ENCODE measurements at regions not wholly inside any gene's neighbourhood (a gene's known extent, or its start where the extent isn't known, plus 50 kb on each side); places are given as distances from the start of the nearest gene placed in this dataset.
A peak's percentile ranks its signal among the peaks of the same experiment; 100 is the strongest.

DNA sequence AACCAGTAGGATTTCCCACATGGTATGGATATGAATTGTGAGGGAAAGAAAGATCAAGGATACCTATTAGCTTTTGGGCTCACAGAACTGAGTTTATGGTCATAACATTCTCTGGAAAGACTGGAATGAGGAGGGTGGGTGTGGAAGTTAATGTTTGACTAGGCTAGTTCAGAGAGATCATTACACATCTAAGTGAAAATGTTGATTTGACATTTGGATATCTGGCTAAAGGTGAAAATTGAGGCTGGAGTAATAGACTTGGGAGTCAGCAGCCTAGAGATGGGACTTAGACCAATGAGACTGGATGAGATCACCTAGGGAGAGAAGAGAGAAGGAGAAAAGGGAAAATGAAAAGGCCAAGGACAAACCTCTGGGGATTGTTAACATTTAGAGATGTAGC, 437.3 kb downstream of the CCSER2 start:
- FAIRE-seq: no peak
- DNase-seq (ENCODE audit: insufficient read length): no peak
- no peak for TF ChIP-seq TAF1 (IDR thresholded peaks at IDR 0.05; ENCODE audit: borderline replicate concordance, low read depth, low read length)
- no peak for TF ChIP-seq POLR2A (IDR thresholded peaks at IDR 0.05; ENCODE audit: low read depth, low read length)
- no peak for TF ChIP-seq POLR2AphosphoS5 (IDR thresholded peaks at IDR 0.05; ENCODE audit: low read depth, low read length)

DNA sequence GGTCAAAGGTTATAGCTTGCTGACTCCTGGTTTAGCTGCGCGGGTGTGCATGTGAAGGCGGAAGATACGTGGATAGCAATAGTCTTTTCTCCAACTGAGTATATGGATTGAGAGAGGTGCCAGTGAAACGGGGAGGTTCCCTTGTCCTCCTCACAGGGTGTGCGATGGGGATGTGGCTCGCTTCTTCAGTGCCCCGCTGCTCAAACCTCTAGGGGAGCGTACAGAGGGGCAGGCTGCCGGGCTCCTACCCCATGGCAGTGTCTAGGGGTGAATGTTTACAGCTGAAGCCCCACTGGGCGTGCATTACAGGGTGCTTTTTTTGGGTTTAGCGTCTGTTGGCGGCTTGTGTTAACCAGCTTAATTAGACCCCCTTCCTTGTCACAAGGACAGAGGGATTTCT, 438.5 kb downstream of the CCSER2 start:
- no peak for FAIRE-seq
- TF ChIP-seq POLR2A (IDR thresholded peaks at IDR 0.05; ENCODE audit: low read depth, low read length) (no peak), TAF1 (IDR thresholded peaks at IDR 0.05; ENCODE audit: borderline replicate concordance, low read depth, low read length) (no peak), POLR2AphosphoS5 (IDR thresholded peaks at IDR 0.05; ENCODE audit: low read depth, low read length) (no peak)
- no peak for DNase-seq (ENCODE audit: insufficient read length)

DNA sequence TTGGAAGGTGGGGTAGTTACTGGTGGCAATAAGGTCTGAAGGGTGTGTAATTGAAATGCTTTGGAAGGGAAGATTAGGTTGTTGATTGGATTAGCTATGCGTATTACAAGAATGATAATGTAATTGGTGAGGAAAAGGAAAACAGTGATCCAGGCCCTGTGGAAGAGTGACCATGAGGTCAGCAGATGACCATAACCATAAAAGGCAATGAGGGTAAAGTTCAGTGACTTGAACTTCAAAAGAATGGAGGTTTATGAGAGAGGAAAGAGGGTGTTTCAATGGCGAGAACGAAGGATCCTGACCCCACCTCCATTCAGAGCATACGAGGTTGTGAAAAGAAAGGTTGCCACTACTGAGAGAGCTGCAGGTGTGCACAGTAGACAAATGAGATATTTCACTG, 439.7 kb downstream of the CCSER2 start:
- TF ChIP-seq POLR2A (IDR thresholded peaks at IDR 0.05; ENCODE audit: low read depth, low read length) (no peak), TAF1 (IDR thresholded peaks at IDR 0.05; ENCODE audit: borderline replicate concordance, low read depth, low read length) (no peak), POLR2AphosphoS5 (IDR thresholded peaks at IDR 0.05; ENCODE audit: low read depth, low read length) (no peak)
- DNase-seq (ENCODE audit: insufficient read length): no peak
- FAIRE-seq: no peak

DNA sequence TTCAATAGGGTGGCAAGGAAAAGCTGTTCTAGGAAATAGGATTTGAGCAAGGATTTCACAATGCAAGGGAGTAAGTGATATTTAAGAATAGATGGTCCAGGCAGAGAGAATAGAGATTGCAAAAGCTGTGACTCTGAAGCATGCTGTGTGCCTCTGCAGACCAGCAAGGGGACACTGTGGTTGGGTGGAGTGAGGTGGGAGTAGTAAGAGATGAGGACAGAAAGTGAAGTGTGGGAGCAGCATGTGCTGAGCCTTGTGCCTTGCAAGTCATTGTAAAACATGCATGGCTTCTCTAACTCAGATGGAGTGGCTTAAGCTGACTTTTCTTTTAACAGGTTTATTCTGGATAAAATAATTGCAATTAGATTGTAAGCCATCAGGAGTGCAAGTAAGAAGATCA, 442.4 kb downstream of the CCSER2 start:
- TF ChIP-seq POLR2A (IDR thresholded peaks at IDR 0.05; ENCODE audit: low read depth, low read length) (no peak), POLR2AphosphoS5 (IDR thresholded peaks at IDR 0.05; ENCODE audit: low read depth, low read length) (no peak), TAF1 (IDR thresholded peaks at IDR 0.05; ENCODE audit: borderline replicate concordance, low read depth, low read length) (no peak)
- no peak for DNase-seq (ENCODE audit: insufficient read length)
- no peak for FAIRE-seq

DNA sequence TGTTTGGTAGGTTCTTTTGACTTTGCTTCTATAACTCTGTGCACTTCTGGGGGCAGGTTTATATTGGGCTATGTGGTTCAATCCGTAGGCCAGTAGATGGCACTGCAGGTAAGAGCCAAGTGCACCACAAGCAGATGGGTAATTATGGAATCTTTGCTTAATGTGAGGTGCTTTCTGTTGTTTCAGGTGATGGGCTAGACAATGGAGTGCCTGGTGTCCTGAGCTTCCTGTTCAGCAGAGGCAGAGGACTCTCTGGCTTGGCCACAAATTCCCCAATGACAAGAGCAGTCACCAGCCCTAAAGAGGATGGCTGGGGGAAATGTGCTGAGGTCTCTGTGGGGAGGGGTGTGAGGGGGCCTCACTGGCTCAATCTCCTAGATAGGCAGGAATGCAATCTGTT, 455.0 kb downstream of the CCSER2 start:
- TF ChIP-seq POLR2A (IDR thresholded peaks at IDR 0.05; ENCODE audit: low read depth, low read length): no peak
- no peak for TF ChIP-seq TAF1 (IDR thresholded peaks at IDR 0.05; ENCODE audit: borderline replicate concordance, low read depth, low read length)
- no peak for TF ChIP-seq POLR2AphosphoS5 (IDR thresholded peaks at IDR 0.05; ENCODE audit: low read depth, low read length)
- peak; percentile 93 for FAIRE-seq
- no peak for DNase-seq (ENCODE audit: insufficient read length)

DNA sequence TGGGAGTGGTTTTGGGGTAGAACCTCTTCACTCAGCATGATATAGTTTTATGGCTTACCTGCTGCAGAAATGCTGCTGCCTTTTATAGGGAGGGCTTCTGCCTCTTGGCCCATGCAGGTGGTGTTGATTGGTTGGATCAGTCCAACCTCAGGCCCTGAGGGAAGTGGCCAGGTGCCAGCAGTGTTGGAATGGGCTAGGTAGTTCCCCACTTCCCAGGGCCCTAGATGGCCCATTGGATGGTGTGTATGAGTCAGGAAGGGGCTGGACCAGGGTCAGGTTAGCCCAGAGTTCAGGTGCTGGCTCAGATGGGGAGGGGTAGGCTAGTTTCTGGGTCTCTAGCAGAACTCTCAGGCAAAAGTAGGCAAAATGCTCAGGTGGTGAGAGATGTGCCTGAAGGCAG, 455.5 kb downstream of the CCSER2 start:
- no peak for DNase-seq (ENCODE audit: insufficient read length)
- TF ChIP-seq POLR2A (IDR thresholded peaks at IDR 0.05; ENCODE audit: low read depth, low read length) (no peak), POLR2AphosphoS5 (IDR thresholded peaks at IDR 0.05; ENCODE audit: low read depth, low read length) (no peak), TAF1 (IDR thresholded peaks at IDR 0.05; ENCODE audit: borderline replicate concordance, low read depth, low read length) (no peak)
- no peak for FAIRE-seq

DNA sequence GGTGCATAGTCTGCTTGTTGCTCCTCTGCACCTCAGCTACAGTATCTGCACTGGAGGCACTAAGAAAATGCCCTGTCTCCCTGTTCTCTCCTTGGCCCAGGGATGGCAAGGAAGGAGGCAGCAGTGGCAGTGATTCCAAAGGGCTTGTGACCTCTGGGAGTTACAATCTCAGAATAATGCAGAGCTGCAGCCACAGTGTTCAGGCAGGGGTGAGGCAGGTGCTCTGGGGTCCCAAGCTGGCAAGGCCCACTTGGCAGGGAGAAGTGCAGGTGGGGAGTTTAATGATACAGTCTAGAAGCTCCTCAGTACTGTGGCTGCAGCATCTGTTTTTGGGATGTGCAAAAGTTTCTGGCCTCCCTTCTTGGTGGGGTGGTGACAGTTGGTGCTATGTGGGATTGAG, 456.4 kb downstream of the CCSER2 start:
- DNase-seq (ENCODE audit: insufficient read length) (no peak), FAIRE-seq (no peak)
- TF ChIP-seq POLR2A (IDR thresholded peaks at IDR 0.05; ENCODE audit: low read depth, low read length) (no peak), TAF1 (IDR thresholded peaks at IDR 0.05; ENCODE audit: borderline replicate concordance, low read depth, low read length) (no peak), POLR2AphosphoS5 (IDR thresholded peaks at IDR 0.05; ENCODE audit: low read depth, low read length) (no peak)

DNA sequence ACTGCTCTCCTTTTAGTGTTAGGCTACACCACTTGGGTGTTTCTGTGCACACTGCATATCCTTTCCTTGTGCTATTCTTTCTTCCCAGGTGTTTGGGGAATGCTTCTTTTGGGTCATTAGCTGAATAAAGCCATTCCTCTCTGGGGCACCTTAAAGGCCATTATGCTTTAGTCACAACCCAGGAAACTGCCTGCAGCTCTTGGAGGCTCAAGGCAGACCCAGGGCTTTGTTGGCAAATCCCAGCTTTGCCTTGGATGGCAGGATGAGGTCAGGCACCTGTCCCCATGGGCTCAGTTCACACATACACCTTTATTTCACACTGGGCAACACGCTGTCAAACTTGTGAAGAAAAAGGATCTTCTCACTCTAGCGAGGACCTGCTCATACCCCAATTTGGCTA, 460.6 kb downstream of the CCSER2 start:
- TF ChIP-seq TAF1 (IDR thresholded peaks at IDR 0.05; ENCODE audit: borderline replicate concordance, low read depth, low read length) (no peak), POLR2A (IDR thresholded peaks at IDR 0.05; ENCODE audit: low read depth, low read length) (no peak), POLR2AphosphoS5 (IDR thresholded peaks at IDR 0.05; ENCODE audit: low read depth, low read length) (no peak)
- FAIRE-seq (no peak), DNase-seq (ENCODE audit: insufficient read length) (no peak)

DNA sequence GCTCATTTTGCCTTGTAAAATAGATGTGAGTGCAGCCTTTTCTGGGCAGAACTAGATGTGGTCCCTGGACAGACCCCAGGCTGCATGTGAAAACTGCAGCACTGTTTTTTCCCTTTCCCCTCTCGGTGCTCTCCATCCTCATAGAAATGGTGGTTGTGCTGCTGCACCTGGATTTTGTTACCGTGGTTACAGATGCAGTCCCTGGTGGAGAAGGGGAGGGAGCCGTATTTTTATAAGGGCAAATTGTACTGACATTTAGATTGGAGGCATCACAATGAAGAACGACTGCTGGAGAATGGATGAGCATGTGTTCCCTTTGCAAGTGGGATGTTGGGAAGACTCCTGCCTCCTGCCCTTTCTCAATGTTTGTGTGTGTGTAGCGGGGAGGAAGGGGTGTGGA, 469.9 kb downstream of the CCSER2 start:
- TF ChIP-seq TAF1 (IDR thresholded peaks at IDR 0.05; ENCODE audit: borderline replicate concordance, low read depth, low read length) (no peak), POLR2A (IDR thresholded peaks at IDR 0.05; ENCODE audit: low read depth, low read length) (no peak), POLR2AphosphoS5 (IDR thresholded peaks at IDR 0.05; ENCODE audit: low read depth, low read length) (no peak)
- FAIRE-seq (no peak), DNase-seq (ENCODE audit: insufficient read length) (no peak)

DNA sequence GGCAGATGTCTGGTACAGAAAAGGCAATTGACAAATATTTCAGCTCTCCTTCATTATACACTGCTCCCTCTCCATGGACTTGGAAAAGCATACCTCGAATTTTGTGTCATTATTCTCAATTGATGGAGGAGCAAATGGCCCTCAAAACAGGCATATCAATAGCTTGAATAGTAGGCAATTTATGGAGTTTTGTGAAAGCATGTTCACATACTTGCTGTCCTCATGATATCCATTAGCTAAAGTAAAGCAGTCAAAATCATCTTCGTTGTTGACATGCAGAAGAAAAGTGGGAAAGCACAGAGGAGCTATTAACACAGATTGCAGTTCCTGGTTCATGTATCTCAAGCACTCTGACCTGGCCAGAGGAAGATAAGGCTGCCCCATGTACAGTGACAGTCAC, 472.8 kb downstream of the CCSER2 start:
- TF ChIP-seq POLR2A (IDR thresholded peaks at IDR 0.05; ENCODE audit: low read depth, low read length) (no peak), TAF1 (IDR thresholded peaks at IDR 0.05; ENCODE audit: borderline replicate concordance, low read depth, low read length) (no peak), POLR2AphosphoS5 (IDR thresholded peaks at IDR 0.05; ENCODE audit: low read depth, low read length) (no peak)
- DNase-seq (ENCODE audit: insufficient read length) (no peak), FAIRE-seq (no peak)

DNA sequence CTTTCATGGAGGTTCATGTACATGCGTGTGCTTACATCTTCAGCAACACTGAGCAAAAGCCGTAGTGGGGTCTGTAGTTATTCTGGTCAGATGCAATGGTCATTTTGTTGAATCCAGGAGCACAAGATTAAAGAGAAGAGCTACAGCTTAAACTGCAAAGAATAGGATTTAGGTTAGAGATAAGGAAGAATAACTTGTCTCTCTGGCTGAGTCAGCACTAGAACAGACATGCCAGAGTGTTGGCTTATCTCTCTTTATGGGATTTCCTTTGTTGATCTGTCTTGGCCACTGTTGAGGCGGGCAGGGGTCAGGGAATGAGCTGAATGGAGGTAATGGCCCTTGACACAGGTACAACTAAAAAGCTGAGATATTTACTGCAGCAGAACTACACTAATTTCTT, 473.5 kb downstream of the CCSER2 start:
- FAIRE-seq (no peak), DNase-seq (ENCODE audit: insufficient read length) (no peak)
- TF ChIP-seq TAF1 (IDR thresholded peaks at IDR 0.05; ENCODE audit: borderline replicate concordance, low read depth, low read length) (no peak), POLR2AphosphoS5 (IDR thresholded peaks at IDR 0.05; ENCODE audit: low read depth, low read length) (no peak), POLR2A (IDR thresholded peaks at IDR 0.05; ENCODE audit: low read depth, low read length) (no peak)

DNA sequence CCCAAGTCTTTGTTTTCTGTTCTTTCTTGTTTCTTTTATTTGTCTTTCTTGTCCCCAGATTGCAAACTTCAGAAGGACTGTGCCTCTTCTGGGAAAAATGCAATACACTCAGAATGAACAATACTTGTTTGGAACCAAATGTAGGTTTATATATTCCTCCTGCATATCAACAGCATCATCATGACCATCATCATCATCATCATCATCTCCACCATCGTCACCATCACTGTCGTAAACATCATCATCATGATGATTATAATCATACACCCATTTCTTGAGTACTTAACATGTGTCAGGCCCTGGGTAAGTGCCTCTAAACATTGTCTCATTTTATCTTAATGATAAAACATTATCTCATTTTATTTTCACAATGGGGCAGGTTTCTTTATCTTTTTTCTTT, 476.8 kb downstream of the CCSER2 start:
- no peak for TF ChIP-seq POLR2A (IDR thresholded peaks at IDR 0.05; ENCODE audit: low read depth, low read length)
- no peak for TF ChIP-seq TAF1 (IDR thresholded peaks at IDR 0.05; ENCODE audit: borderline replicate concordance, low read depth, low read length)
- no peak for TF ChIP-seq POLR2AphosphoS5 (IDR thresholded peaks at IDR 0.05; ENCODE audit: low read depth, low read length)
- FAIRE-seq (no peak), DNase-seq (ENCODE audit: insufficient read length) (no peak)

DNA sequence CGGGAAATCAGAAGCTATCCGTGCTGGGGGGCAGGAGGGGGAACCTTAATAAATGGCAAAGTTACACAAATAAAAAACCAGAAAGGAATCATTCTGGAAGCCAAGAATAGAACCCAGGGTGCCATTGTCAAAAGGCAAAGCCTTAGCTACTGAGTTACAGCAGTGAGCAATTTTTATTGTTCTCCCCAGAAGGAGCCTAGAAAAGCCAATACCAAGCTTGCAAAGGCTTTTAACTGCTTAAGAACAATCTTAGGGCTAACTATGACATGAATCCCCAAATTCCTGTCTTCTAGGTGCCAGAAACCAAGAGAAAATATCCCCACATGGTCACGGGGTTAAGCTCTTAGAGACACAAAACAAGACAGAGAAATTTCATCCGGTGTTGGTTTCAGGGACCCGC, 482.7 kb downstream of the CCSER2 start:
- no peak for FAIRE-seq
- TF ChIP-seq POLR2A (IDR thresholded peaks at IDR 0.05; ENCODE audit: low read depth, low read length) (no peak), TAF1 (IDR thresholded peaks at IDR 0.05; ENCODE audit: borderline replicate concordance, low read depth, low read length) (no peak), POLR2AphosphoS5 (IDR thresholded peaks at IDR 0.05; ENCODE audit: low read depth, low read length) (no peak)
- no peak for DNase-seq (ENCODE audit: insufficient read length)

Data from GM12892 (cell line).